Tibial nerve (tissue), 4 donors: ENCODE measurements at regions not wholly inside any gene's neighbourhood (a gene's known extent, or its start where the extent isn't known, plus 50 kb on each side); places are given as distances from the start of the nearest gene placed in this dataset.

Source experiments
- DNase-seq, 2 donors: peaks; one replicate each; pipeline ENCODE4 v3.0.0-alpha.2; 2019; ENCODE audit warnings: low spot score in 2 of 2
- H3K27ac ChIP-seq, 4 donors: fragments of 200-600 bp; sonication (generic) in 3 of 4; one replicate each; pipeline ENCODE4 v1.5.1; 2017 to 2019; ENCODE audit warnings: mild to moderate bottlenecking in 1 of 4
- H3K27me3 ChIP-seq, 2 donors: fragments of 200-600 bp; sonication (generic) in 1 of 2; one replicate each; pipeline versions ENCODE4 v1.5.1 to v1.6.0; 2017 to 2019
- H3K36me3 ChIP-seq, 3 donors: fragments of 200-600 bp; sonication (generic); one replicate each; pipeline ENCODE4 v1.5.1; 2018 to 2019
- H3K4me1 ChIP-seq, 4 donors: fragments of 200-600 bp; sonication (generic) in 3 of 4; one replicate each; pipeline ENCODE4 v1.5.1; 2017 to 2019
- H3K4me3 ChIP-seq, 4 donors: fragments of 200-600 bp; sonication (generic) in 3 of 4; one replicate each; pipeline ENCODE4 v1.5.1; 2017 to 2019; ENCODE audit warnings: mild to moderate bottlenecking in 1 of 4, moderate library complexity in 1 of 4
- H3K9me3 ChIP-seq, 4 donors: fragments of 200-600 bp; sonication (generic) in 3 of 4; one replicate each; pipeline ENCODE4 v1.5.1; 2017 to 2019
- EP300 ChIP-seq, 2 donors: sonication (generic); formaldehyde crosslinking; IDR thresholded peaks; one replicate each; pipeline ENCODE4 v1.6.1; 2017; ENCODE audit warnings: antibody characterized with exemption in 2 of 2, mild to moderate bottlenecking in 1 of 2
- POLR2A ChIP-seq, 2 donors: fragments of 450-650 bp; IDR thresholded peaks; one replicate each; pipeline ENCODE4 v1.6.1; 2017; ENCODE audit warnings: antibody characterized with exemption in 2 of 2, mild to moderate bottlenecking in 2 of 2, moderate library complexity in 2 of 2
- WGBS, 2 donors: methylation state at CpG; one replicate each; pipeline ENCODE4 v1.1.5; 2018; 5-methylcytosine and 5-hydroxymethylcytosine counted together
- TF ChIP-seq, protein P1 (sequence below), 5 experiments: fragments of 200-600 bp in 3 of 5; fragments of 450-650 bp in 2 of 5; sonication (generic) in 3 of 5; IDR thresholded peaks; one replicate each; pipeline ENCODE4 v1.5.1; 2016 to 2019; ENCODE audit warnings: antibody characterized with exemption in 5 of 5, mild to moderate bottlenecking in 3 of 5, moderate library complexity in 2 of 5

DNA sequence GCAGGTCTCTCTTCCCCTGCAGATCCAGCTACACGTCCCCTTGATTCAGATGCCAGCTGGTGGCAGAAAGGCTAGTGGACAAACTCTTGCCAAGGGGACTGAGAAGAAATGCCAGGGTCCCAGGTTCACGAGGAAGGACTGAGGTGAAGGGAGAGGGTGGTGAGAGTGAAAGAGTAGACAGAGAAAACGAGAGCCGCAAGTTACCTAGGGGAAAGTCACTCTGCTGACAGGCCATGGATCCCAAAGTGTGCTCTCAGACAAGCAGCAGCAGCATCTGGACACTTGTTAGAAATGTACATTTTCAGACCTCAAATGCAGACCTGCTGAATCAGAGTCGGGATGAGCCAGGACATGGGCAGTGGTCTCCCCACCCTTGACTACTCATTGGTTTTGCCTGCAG is 192.3 kb downstream of the FGFR2 start:
- TF ChIP-seq EP300 (IDR thresholded peaks at IDR 0.05): no peak
- no peak for TF ChIP-seq POLR2A (IDR thresholded peaks at IDR 0.05)
- TF ChIP-seq, protein P1, sequence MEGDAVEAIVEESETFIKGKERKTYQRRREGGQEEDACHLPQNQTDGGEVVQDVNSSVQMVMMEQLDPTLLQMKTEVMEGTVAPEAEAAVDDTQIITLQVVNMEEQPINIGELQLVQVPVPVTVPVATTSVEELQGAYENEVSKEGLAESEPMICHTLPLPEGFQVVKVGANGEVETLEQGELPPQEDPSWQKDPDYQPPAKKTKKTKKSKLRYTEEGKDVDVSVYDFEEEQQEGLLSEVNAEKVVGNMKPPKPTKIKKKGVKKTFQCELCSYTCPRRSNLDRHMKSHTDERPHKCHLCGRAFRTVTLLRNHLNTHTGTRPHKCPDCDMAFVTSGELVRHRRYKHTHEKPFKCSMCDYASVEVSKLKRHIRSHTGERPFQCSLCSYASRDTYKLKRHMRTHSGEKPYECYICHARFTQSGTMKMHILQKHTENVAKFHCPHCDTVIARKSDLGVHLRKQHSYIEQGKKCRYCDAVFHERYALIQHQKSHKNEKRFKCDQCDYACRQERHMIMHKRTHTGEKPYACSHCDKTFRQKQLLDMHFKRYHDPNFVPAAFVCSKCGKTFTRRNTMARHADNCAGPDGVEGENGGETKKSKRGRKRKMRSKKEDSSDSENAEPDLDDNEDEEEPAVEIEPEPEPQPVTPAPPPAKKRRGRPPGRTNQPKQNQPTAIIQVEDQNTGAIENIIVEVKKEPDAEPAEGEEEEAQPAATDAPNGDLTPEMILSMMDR (IDR thresholded peaks at IDR 0.05): no peak
- Histone ChIP-seq H3K4me1 (no peaks in the 10 kb centered on the region), H3K9me3 (peaks cover 0 to 5% (median 0%) of the 10 kb centered on the region in 4 donors), H3K36me3 (no peaks in the 10 kb centered on the region), H3K27ac (no peak overlapping the region), H3K27me3 (no peaks in the 10 kb centered on the region), H3K4me3 (no peak overlapping the region)
- DNase-seq: no peak
- 93% methylated on average over 5 of the region's 5 CpGs for WGBS, 2 donors

DNA sequence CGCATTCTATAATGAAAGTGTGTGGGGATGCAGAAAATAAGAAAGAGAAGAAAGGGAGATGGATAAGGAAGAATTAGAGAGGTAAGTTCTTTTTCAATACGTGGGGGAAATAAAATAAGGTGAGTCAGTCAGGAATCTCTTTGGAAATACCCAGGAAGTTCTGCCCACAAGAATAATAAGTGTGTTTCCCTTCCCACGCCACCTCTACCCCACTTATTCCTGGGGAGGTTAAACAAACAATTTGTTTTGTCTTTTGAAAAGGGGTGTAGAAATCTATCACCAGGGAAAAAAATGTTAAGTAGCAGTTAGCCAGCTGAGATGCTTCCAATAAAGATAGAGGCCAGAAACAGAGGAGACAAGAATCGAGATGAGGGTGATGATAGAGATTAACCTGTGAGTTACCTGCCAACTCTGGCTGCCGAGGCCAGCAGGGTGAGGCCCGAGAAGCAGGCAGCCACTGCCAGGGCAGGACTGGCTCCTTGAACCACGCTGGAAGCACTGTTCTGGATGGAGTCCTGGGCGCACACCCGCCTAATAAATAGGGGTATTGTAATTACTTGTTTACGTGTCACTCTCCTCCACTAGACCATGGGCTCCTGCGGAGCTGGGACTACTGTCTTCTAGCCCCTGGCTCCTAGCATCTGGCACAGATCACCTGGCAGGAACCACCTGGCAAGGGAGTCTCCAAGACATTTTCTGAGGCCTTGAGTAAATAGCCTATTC is 191.3 kb downstream of the FGFR2 start:
- no peaks in the 10 kb centered on the region for H3K27me3 ChIP-seq
- H3K27ac ChIP-seq: no peak overlapping the region
- WGBS, 2 donors: 77 to 78% methylated on average over 11 of the region's 11 CpGs
- H3K4me3 ChIP-seq: no peak overlapping the region
- no peak for TF ChIP-seq EP300 (IDR thresholded peaks at IDR 0.05)
- no peak for TF ChIP-seq POLR2A (IDR thresholded peaks at IDR 0.05)
- TF ChIP-seq, protein P1 (IDR thresholded peaks at IDR 0.05): no peak
- no peaks in the 10 kb centered on the region for H3K36me3 ChIP-seq
- H3K9me3 ChIP-seq: no peaks in the 10 kb centered on the region
- no peak for DNase-seq
- no peaks in the 10 kb centered on the region for H3K4me1 ChIP-seq

DNA sequence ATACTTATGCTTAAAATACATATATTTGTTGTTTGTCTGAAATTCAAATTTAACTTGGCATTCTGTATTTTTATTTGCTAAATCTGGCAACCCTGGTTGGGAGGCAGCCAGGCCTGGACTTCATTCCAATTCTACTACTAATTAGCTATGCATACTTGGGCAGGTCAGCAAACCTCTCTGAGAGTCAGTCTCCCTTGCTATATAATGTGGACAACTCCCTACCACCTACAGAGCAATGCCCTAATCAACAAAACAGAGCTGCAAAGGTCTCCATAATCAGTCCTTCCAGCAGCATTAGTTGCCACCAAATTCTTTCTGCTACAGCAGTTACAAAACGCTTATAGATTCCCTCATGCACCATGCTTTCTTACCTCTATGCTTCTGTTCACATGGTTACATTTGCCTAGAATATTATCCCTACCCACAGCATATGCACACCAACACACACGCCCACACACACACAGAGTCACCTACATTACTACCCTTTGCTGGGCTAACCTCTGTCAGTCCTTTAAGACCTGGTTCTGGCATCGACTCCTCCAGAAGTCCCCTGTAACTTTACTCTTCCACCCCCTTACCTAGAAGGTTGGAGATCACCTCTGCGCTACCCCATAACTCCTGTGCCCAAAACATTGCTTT is 188.7 kb downstream of the FGFR2 start:
- H3K9me3 ChIP-seq: peaks cover 0 to 8% (median 0%) of the 10 kb centered on the region in 4 donors
- no peak for TF ChIP-seq POLR2A (IDR thresholded peaks at IDR 0.05)
- no peaks in the 10 kb centered on the region for H3K36me3 ChIP-seq
- 85 to 87% methylated on average over 4 of the region's 4 CpGs for WGBS, 2 donors
- H3K27ac ChIP-seq: no peak overlapping the region
- no peaks in the 10 kb centered on the region for H3K27me3 ChIP-seq
- DNase-seq: no peak
- no peak overlapping the region for H3K4me3 ChIP-seq
- no peaks in the 10 kb centered on the region for H3K4me1 ChIP-seq

DNA sequence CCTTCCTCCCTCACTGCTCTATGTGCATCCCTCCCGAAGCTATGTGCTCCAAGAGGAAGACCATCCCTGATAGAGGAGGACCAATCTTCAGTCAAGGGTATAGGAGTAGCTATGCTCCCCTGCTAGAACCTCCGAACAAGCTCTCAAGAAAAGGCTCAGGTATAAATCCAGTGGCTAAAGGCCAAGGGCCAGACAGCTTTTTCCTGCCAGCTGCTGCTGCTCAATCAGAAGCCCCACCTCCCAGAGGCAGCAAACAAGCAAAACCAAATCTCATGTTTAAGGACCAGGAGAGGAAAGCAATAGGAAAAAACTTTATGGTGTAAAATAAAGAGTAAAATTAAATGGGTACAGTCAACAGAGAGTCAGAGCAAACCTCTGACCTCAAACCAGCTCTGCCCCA is 187.2 kb downstream of the FGFR2 start:
- Histone ChIP-seq H3K4me1 (no peaks in the 10 kb centered on the region), H3K36me3 (no peaks in the 10 kb centered on the region), H3K27ac (no peak overlapping the region), H3K4me3 (no peak overlapping the region), H3K9me3 (peaks cover 0 to 8% (median 0%) of the 10 kb centered on the region in 4 donors), H3K27me3 (no peaks in the 10 kb centered on the region)
- no peak for TF ChIP-seq POLR2A (IDR thresholded peaks at IDR 0.05)
- WGBS, 2 donors: 59 to 65% methylated on average over 2 of the region's 2 CpGs
- DNase-seq: no peak

DNA sequence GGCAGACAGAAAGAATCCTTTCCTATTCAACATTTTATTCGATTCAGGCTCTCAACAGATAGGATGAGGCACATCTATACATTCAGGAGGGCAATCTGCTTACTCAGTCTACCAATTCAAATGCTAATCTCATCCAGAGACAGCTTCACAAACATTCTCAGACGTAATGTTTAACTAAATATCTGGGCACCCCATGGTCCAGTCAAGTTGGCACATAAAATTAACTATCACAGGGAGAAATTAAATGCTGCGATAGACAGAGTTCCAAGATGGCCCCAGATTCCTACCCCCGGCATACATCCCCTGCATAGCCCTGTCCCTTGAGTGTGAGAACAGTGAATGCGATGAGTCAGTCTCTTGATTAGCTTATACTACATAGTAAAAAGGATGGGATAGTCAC is 184.3 kb downstream of the FGFR2 start:
- WGBS, 2 donors: 71 to 72% methylated on average over 5 of the region's 5 CpGs
- H3K4me1 ChIP-seq: no peaks in the 10 kb centered on the region
- TF ChIP-seq EP300 (IDR thresholded peaks at IDR 0.05): no peak
- TF ChIP-seq, protein P1 (IDR thresholded peaks at IDR 0.05): no peak
- no peak for TF ChIP-seq POLR2A (IDR thresholded peaks at IDR 0.05)
- no peak overlapping the region for H3K27ac ChIP-seq
- no peak overlapping the region for H3K4me3 ChIP-seq
- peaks cover 0 to 8% (median 0%) of the 10 kb centered on the region in 4 donors for H3K9me3 ChIP-seq
- H3K36me3 ChIP-seq: no peaks in the 10 kb centered on the region
- DNase-seq: no peak
- no peaks in the 10 kb centered on the region for H3K27me3 ChIP-seq

DNA sequence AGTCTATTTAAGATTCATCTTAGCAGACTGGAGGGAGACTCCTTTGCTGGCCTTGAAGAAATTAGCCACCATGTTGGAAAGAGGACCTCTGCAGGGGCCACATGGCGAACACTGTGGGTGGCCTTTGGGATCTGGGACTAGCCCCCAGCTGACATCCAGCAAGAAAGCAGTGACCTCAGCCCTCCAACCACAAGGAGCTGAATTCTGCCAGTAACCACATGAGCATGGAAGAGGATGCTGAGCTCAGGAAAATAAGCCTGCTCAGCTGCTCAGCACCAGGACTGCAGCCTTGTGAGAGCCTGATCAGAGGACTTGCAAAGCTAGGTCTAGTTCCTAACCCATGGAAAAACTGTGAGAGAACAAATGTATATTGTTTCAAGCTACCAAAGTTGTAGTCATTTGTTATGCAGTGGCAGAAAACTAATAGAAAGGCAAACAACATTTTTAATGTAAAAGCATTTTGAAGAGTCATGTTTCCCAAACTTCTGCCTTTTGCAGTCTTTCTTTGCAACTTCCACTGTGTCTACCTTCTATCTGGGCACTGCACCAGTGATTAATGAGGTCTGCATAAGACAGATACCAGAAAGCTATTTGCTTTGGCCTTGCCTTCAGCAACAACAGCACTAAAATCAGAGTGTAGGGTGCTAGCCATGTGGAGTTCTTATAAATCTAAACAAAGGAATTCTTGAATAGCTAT is 183.7 kb downstream of the FGFR2 start:
- Histone ChIP-seq H3K36me3 (no peaks in the 10 kb centered on the region), H3K4me3 (no peak overlapping the region), H3K27ac (no peak overlapping the region), H3K9me3 (peaks cover 0 to 8% (median 0%) of the 10 kb centered on the region in 4 donors), H3K27me3 (no peaks in the 10 kb centered on the region), H3K4me1 (no peaks in the 10 kb centered on the region)
- TF ChIP-seq POLR2A (IDR thresholded peaks at IDR 0.05) (no peak), EP300 (IDR thresholded peaks at IDR 0.05) (no peak)
- TF ChIP-seq, protein P1 (IDR thresholded peaks at IDR 0.05): no peak
- 78 to 100% methylated on average over 1 of the region's 1 CpG for WGBS, 2 donors
- DNase-seq: no peak
